ENCODE measurements at regions not wholly inside any gene's neighbourhood (a gene's known extent, or its start where the extent isn't known, plus 50 kb on each side); places are given as distances from the start of the nearest gene placed in this dataset.

DNA sequence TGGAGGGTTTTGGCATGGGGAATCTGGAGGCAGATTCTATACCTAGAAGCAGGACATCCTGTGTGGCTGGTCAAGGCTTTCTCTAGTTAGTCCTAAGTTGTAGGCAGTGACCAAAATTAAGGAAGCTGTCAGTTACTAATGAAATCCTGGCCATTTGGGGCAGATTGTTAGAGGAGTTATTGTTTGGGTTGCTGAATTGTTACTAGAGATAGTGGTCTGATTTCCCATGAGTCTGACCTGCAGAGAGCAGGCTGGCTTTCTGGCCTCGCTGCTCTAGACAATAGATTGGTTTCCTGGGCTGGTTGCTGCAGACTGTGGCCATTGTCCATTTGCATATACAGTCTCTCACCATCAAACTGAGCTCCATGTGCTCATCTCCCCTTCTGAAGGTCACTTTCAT lies 205.0 kb upstream of the SASH1 start:
- TF ChIP-seq, protein P1, sequence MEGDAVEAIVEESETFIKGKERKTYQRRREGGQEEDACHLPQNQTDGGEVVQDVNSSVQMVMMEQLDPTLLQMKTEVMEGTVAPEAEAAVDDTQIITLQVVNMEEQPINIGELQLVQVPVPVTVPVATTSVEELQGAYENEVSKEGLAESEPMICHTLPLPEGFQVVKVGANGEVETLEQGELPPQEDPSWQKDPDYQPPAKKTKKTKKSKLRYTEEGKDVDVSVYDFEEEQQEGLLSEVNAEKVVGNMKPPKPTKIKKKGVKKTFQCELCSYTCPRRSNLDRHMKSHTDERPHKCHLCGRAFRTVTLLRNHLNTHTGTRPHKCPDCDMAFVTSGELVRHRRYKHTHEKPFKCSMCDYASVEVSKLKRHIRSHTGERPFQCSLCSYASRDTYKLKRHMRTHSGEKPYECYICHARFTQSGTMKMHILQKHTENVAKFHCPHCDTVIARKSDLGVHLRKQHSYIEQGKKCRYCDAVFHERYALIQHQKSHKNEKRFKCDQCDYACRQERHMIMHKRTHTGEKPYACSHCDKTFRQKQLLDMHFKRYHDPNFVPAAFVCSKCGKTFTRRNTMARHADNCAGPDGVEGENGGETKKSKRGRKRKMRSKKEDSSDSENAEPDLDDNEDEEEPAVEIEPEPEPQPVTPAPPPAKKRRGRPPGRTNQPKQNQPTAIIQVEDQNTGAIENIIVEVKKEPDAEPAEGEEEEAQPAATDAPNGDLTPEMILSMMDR (IDR thresholded peaks at IDR 0.05): no peak
- no peak for TF ChIP-seq POLR2A (IDR thresholded peaks at IDR 0.05)

Data from esophagus squamous epithelium (tissue), 4 donors.